ENCODE measurements at regions not wholly inside any gene's neighbourhood (a gene's known extent, or its start where the extent isn't known, plus 50 kb on each side); places are given as distances from the start of the nearest gene placed in this dataset.

DNA sequence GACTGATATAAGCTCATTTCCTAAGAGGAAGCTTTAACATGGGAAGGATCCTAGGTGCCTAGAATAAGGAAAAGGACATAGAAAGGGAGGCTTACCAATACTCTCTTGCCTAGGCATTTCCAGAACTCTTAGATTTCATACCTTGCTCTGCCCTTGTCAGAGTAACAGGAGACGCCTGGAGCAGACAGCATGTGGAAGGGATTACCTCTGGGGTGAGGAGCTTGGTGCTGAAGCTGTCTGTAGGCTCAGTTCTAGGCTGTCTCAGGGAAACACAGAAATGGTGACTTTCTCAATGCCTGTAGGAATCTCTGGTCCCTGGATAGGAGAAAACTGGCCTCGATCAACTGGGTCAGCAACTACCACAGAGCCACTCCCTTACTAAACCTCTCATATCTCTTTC lies 150.0 kb downstream of the SLC4A3 start:
- H3K9me3 ChIP-seq (ENCODE audit: control insufficient read depth, insufficient read depth, low read depth, low read length): no peaks in the 10 kb centered on the region
- H3K4me1 ChIP-seq (ENCODE audit: control insufficient read depth, insufficient read depth, low read length): peaks cover 4% of the 10 kb centered on the region; the same call in 1 of the 2 replicates
- TF ChIP-seq, protein P1, sequence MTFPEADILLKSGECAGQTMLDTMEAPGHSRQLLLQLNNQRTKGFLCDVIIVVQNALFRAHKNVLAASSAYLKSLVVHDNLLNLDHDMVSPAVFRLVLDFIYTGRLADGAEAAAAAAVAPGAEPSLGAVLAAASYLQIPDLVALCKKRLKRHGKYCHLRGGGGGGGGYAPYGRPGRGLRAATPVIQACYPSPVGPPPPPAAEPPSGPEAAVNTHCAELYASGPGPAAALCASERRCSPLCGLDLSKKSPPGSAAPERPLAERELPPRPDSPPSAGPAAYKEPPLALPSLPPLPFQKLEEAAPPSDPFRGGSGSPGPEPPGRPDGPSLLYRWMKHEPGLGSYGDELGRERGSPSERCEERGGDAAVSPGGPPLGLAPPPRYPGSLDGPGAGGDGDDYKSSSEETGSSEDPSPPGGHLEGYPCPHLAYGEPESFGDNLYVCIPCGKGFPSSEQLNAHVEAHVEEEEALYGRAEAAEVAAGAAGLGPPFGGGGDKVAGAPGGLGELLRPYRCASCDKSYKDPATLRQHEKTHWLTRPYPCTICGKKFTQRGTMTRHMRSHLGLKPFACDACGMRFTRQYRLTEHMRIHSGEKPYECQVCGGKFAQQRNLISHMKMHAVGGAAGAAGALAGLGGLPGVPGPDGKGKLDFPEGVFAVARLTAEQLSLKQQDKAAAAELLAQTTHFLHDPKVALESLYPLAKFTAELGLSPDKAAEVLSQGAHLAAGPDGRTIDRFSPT (tag by site-specific recombination; IDR thresholded peaks at IDR 0.05): no peak
- TF ChIP-seq, protein P2, sequence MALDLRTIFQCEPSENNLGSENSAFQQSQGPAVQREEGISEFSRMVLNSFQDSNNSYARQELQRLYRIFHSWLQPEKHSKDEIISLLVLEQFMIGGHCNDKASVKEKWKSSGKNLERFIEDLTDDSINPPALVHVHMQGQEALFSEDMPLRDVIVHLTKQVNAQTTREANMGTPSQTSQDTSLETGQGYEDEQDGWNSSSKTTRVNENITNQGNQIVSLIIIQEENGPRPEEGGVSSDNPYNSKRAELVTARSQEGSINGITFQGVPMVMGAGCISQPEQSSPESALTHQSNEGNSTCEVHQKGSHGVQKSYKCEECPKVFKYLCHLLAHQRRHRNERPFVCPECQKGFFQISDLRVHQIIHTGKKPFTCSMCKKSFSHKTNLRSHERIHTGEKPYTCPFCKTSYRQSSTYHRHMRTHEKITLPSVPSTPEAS (tag by site-specific recombination; IDR thresholded peaks at IDR 0.05): no peak
- TF ChIP-seq, protein P3, sequence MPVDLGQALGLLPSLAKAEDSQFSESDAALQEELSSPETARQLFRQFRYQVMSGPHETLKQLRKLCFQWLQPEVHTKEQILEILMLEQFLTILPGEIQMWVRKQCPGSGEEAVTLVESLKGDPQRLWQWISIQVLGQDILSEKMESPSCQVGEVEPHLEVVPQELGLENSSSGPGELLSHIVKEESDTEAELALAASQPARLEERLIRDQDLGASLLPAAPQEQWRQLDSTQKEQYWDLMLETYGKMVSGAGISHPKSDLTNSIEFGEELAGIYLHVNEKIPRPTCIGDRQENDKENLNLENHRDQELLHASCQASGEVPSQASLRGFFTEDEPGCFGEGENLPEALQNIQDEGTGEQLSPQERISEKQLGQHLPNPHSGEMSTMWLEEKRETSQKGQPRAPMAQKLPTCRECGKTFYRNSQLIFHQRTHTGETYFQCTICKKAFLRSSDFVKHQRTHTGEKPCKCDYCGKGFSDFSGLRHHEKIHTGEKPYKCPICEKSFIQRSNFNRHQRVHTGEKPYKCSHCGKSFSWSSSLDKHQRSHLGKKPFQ (tag by site-specific recombination; IDR thresholded peaks at IDR 0.05): no peak
- TF ChIP-seq ZNF623 (tag by site-specific recombination; IDR thresholded peaks at IDR 0.05): no peak
- TF ChIP-seq SCRT2 (tag by site-specific recombination; IDR thresholded peaks at IDR 0.05): no peak
- no peak for TF ChIP-seq ZNF670 (tag by site-specific recombination; IDR thresholded peaks at IDR 0.05; ENCODE audit: low read depth)
- TF ChIP-seq, protein P4, sequence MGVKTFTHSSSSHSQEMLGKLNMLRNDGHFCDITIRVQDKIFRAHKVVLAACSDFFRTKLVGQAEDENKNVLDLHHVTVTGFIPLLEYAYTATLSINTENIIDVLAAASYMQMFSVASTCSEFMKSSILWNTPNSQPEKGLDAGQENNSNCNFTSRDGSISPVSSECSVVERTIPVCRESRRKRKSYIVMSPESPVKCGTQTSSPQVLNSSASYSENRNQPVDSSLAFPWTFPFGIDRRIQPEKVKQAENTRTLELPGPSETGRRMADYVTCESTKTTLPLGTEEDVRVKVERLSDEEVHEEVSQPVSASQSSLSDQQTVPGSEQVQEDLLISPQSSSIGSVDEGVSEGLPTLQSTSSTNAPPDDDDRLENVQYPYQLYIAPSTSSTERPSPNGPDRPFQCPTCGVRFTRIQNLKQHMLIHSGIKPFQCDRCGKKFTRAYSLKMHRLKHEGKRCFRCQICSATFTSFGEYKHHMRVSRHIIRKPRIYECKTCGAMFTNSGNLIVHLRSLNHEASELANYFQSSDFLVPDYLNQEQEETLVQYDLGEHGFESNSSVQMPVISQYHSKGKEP (tag by site-specific recombination; IDR thresholded peaks at IDR 0.05): no peak
- TF ChIP-seq, protein P5, sequence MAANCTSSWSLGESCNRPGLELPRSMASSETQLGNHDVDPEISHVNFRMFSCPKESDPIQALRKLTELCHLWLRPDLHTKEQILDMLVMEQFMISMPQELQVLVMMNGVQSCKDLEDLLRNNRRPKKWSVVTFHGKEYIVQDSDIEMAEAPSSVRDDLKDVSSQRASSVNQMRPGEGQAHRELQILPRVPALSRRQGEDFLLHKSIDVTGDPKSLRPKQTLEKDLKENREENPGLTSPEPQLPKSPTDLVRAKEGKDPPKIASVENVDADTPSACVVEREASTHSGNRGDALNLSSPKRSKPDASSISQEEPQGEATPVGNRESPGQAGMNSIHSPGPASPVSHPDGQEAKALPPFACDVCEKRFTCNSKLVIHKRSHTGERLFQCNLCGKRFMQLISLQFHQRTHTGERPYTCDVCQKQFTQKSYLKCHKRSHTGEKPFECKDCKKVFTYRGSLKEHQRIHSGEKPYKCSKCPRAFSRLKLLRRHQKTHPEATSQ (tag by site-specific recombination; IDR thresholded peaks at IDR 0.05): no peak
- TF ChIP-seq, protein P6, sequence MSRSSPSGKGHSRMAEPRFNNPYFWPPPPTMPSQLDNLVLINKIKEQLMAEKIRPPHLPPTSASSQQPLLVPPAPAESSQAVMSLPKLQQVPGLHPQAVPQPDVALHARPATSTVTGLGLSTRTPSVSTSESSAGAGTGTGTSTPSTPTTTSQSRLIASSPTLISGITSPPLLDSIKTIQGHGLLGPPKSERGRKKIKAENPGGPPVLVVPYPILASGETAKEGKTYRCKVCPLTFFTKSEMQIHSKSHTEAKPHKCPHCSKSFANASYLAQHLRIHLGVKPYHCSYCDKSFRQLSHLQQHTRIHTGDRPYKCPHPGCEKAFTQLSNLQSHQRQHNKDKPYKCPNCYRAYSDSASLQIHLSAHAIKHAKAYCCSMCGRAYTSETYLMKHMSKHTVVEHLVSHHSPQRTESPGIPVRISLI (tag by site-specific recombination; IDR thresholded peaks at IDR 0.05): no peak
- TF ChIP-seq KLF9 (tag by site-specific recombination; IDR thresholded peaks at IDR 0.05; ENCODE audit: low read depth): no peak
- TF ChIP-seq ZBTB48 (tag by site-specific recombination; IDR thresholded peaks at IDR 0.05): no peak
- CTCF ChIA-PET: no interaction called here
- no peak overlapping the region for H3K27ac ChIP-seq (ENCODE audit: extremely low read depth, low read depth, low read length)
- no peaks in the 10 kb centered on the region for H3K36me3 ChIP-seq (ENCODE audit: control insufficient read depth in 2 of 2, insufficient read depth in 1 of 2, low read length in 2 of 2)
- POLR2A ChIA-PET: no interaction called here
- no peak overlapping the region for H3K4me3 ChIP-seq (ENCODE audit: low read depth, low read length)

DNA sequence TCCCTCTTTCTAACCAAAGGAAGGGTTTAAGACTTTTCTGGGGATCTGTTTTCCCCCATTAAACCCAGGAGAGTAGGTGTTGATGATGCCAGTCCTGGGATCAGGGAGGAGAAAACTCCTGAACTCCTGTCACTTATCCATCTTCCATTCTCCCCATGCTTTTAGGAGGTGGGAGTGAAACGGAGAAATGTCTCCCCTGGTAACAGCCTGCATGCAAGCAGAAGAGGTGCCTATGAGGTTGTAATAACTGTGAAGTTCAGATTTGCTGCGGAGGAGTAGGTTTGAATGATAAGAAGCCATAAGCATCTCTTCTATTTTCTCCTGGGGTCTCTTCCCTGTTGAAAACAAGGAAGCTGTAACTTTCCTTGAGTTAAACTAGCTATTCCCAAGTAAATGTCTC lies 150.8 kb downstream of the SLC4A3 start:
- no peak for TF ChIP-seq ZNF571 (tag by site-specific recombination; IDR thresholded peaks at IDR 0.05)
- no peak for TF ChIP-seq ZNF335 (tag by site-specific recombination; conservative IDR thresholded peaks at IDR 0.05)
- TF ChIP-seq, protein P7, sequence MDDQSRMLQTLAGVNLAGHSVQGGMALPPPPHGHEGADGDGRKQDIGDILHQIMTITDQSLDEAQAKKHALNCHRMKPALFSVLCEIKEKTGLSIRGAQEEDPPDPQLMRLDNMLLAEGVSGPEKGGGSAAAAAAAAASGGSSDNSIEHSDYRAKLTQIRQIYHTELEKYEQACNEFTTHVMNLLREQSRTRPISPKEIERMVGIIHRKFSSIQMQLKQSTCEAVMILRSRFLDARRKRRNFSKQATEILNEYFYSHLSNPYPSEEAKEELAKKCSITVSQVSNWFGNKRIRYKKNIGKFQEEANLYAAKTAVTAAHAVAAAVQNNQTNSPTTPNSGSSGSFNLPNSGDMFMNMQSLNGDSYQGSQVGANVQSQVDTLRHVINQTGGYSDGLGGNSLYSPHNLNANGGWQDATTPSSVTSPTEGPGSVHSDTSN (CRISPR knock-in tag; IDR thresholded peaks at IDR 0.05): no peak
- TF ChIP-seq KLF1 (tag by site-specific recombination; IDR thresholded peaks at IDR 0.05): no peak
- TF ChIP-seq ZNF785 (tag by site-specific recombination; IDR thresholded peaks at IDR 0.05): no peak
- TF ChIP-seq, protein P8, sequence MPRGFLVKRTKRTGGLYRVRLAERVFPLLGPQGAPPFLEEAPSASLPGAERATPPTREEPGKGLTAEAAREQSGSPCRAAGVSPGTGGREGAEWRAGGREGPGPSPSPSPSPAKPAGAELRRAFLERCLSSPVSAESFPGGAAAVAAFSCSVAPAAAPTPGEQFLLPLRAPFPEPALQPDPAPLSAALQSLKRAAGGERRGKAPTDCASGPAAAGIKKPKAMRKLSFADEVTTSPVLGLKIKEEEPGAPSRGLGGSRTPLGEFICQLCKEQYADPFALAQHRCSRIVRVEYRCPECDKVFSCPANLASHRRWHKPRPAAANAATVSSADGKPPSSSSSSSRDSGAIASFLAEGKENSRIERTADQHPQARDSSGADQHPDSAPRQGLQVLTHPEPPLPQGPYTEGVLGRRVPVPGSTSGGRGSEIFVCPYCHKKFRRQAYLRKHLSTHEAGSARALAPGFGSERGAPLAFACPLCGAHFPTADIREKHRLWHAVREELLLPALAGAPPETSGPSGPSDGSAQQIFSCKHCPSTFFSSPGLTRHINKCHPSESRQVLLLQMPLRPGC (tag by site-specific recombination; IDR thresholded peaks at IDR 0.05): no peak
- no peak for TF ChIP-seq ZNF843 (tag by site-specific recombination; IDR thresholded peaks at IDR 0.05)
- no peak overlapping the region for H3K27ac ChIP-seq (ENCODE audit: extremely low read depth, low read depth, low read length)
- H3K36me3 ChIP-seq (ENCODE audit: control insufficient read depth in 2 of 2, insufficient read depth in 1 of 2, low read length in 2 of 2): no peaks in the 10 kb centered on the region
- POLR2A ChIA-PET: no interaction called here
- CTCF ChIA-PET: interaction anchor here (0.8 kb wide), 1 partner anchor 44 kb away, joined by 4 read pairs; no protein-coding TSS in a partner anchor
- no peaks in the 10 kb centered on the region for H3K4me1 ChIP-seq (ENCODE audit: control insufficient read depth, insufficient read depth, low read length)
- H3K4me3 ChIP-seq (ENCODE audit: low read depth, low read length): no peak overlapping the region
- no peaks in the 10 kb centered on the region for H3K9me3 ChIP-seq (ENCODE audit: control insufficient read depth, insufficient read depth, low read depth, low read length)
